DMS114 treated with DMSO at 0.1 percent for 48 hours (cell line): ENCODE measurements at regions not wholly inside any gene's neighbourhood (a gene's known extent, or its start where the extent isn't known, plus 50 kb on each side); places are given as distances from the start of the nearest gene placed in this dataset.
A peak's percentile ranks its signal among the peaks of the same experiment; 100 is the strongest.

Experiments
- DNase-seq: peaks from one replicate; lab custom pipeline; 2025; ENCODE audit not compliant: unreplicated experiment; lab: John Stamatoyannopoulos, UW

DNA sequence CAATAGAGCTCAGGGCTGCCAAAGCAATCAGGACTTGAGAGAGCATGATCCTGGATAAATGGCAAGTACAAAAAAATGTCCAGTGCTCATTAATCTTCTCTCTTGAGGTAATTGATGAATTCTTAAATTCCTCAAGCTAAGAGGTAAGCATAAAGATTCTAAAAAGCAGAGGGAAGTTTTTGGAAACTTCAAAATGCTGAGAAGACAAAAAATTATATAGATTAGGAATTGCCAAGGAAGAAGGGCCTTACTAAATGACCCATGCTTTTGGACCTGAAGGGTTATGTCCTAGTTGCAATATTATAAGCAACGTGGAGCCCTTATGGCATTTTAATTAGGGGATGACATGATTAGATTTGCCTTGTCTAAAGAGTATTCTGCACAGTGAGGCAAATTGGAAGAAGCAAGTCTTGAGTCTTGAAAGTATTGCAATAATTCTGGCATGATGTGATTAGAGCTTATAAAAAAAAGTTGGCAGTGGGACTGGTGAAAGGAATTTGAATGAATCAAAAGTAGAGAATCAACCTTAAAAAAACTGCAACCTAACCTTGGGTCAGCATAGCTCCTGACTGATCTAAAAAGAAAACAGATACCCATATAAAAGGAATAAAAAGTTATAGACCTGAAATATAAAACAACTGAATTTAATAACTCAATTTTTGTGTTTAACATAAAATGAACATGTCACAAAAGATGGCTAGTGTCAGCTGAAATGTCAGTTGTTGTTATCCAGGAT lies 323.8 kb upstream of the ARRDC3 start:
- DNase-seq: no peak

DNA sequence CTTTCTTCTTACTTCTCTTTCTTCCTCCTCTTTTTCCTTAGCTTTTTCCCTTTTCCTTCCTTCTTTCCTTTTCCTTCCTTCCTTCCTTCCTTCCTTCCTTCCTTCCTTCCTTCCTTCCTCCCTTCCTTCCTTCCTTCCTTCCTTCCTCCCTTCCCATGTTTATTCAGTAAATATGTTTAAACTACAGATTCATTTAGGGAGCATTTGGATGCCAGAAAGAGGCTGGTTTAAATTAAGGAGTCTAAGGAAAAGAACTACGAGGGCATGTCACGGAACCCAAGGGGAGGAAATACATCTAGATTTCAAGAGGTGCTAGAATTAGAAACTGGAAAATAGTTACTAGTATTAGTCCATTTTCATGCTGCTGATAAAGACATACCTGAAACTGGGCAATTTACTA lies 320.0 kb upstream of the ARRDC3 start:
- no peak for DNase-seq

DNA sequence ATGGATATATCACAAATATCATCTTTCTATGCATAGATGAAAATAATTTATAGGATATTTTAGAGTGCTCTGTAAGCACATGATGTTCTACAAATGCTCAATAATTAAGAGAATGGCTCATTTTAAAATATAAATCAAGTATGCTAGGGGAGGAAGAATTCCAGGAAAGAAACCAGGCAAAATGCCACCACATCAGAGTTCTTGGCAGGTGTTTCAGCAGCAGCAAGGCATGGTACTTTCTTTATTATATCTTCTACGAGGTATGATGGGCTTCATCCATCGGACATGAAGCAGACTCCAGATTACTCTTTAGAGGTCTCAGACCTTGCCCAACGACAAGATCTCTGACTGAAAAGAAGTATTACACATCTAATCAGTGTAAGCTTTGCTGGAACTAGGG lies 316.3 kb upstream of the ARRDC3 start:
- DNase-seq: no peak

DNA sequence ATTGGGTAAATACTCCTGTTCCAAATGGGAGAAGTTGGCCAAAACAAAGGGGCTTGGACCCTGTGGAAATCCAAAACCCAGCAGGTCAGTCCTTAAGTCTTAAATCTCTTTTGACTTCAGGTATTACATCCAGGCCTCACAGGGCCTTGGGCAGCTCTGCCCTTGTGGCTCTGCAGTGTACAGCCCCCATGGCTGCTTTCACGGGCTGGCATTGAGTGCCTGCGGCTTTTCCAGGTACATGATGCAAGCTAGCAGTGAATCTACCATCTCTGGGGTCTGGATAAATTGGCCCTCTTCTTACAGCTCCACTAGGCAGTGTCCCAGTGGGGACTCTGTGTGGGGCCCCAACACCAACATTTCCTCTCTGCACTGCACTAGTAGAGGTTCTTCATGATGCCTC lies 308.5 kb upstream of the ARRDC3 start:
- DNase-seq: no peak

DNA sequence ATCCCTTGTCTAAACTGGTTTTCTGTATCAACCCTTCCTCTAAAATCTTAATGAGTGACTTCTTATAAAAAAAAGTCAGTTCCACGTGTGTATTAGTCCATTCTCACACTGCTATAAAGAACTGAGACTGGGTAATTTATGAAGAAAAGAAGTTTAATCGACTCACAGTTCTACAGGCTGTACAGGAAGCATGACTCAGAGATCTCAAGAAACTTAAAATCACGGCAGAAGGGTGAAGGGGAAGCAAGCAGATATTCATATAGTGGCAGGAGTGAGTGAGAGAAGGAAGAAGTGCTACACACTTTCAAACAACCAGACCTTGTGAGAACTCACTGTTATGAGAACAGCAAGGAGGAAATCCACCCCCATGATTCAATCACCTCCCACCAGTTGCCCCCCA lies 307.8 kb upstream of the ARRDC3 start:
- no peak for DNase-seq

DNA sequence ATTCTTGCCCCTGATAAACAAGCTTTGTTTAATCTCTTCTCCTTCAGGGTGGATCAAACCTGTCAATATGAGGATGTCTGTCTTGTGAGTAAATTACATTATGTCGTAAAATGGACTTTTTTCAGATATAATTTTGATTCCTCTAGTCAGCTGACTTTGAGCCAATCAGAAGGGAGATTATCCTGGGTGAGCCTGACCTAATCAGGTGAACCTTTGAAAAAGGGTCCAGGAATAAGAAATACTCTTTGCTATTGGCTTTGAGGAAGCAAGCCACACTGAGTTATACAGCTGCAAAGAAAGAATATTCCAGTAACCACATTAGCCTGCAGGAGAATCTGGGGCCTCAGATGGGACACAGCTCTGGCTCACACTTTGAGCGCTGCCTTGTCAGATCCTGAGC lies 304.3 kb upstream of the ARRDC3 start:
- no peak for DNase-seq

DNA sequence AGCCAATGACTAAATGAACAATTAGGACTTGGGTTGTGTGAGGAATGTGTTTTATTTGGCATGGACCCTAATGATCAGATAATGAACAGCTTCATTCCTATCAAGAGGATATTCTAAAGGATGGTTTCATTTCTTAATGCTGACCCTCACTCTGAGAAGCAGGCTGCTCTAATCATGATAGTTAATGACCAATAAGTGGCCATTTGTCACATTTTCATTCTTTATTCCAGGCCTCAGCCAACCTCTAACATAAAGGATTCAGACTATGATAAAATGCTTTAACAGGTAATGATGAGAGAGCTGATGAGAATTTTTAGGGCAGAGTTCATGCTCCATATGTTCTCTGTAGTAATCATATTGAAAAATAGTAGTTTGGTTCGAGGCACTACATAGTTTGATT lies 301.5 kb upstream of the ARRDC3 start:
- no peak for DNase-seq

DNA sequence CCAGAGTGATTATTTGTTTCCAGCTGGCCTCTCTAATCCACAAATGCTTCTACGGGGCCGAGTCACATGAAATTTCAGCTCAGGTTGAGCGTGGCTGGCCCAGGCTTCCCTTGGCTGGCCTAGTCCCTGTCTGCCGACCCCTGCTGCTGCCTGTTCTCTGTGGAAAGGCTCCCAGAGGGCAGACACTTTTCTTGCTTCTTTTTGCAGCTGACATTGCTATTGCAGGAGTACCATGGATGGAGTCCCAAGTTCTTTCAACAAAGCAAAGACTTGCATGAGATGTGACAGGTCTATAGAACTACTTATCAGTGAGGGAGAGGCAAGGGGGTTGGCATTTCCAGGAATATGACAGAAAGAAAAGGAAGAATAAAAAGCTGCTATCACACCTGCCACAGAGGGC lies 287.4 kb upstream of the ARRDC3 start:
- no peak for DNase-seq

DNA sequence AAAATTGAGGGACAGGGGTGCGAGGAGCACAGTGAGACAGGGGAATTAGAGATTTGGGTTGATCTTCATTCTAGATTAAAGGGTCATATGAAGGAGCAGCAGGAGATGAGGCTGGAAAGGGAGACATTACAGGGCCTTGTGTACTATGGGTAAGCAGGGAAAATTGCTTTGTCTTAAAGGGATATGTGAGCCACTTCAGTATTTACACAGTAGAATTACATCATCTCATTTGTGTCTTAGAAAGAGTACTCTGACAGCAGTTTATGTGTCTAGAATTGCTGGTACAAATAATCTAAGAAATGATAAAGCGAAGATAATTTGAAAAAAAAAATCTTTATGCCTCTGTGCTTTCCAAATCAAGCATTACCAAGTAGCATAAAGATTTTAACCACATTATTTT lies 287.0 kb upstream of the ARRDC3 start:
- DNase-seq: no peak

DNA sequence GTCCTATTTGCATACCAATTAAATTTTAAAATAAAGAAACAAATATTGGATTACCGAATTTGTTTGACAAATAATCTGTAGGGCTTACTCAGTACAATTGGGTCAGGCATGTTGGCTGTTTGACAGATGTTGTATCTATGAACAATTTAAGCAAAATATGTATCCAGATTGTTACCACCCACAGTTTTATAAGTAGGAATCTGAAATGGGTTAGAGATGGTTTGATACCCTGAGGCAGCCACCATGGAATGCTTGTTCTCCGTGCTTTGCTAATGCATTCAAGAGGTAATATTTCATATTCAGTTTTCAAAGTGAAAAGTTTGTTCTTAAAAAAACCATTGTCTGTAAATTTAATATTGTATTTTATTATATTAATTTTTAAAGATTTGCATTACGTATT lies 285.1 kb upstream of the ARRDC3 start:
- no peak for DNase-seq

DNA sequence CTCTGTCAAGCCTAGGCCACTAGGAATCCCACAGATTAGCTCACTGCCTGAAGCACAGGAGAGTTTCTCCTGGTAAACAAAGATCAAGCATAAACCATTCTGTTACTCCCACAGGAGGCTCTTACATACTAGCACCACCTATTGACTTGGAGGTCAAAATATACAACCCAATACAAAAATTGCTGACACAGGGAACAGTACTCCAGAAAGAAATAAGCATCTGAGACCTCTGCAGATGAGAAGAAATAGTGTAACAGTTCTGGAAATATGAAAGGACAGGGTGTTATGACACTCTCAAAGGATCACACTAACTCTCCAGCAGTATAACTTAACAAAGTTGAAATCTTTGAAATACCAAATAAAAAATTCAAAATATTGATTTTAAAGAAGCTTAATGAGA lies 269.6 kb upstream of the ARRDC3 start:
- DNase-seq: no peak

DNA sequence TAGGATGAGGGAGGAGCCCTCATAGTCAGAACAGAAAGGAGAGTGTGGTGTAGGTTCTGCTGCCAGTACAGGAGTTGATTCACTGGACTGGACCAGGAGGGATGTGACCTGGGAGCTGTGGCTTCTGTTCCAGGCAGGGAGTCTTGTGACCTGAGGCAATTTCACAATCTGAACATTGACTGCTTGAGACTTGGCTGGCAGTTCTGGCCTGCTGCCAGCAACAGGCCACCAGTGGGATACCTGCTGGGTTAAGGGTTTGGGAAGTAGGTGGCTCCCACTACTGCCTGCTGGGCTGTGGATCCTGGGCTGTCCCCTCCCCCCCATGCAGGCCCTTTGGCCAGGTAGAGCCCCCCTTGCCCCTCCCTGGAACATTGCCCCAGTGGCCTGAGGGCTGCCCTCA lies 268.6 kb upstream of the ARRDC3 start:
- no peak for DNase-seq

DNA sequence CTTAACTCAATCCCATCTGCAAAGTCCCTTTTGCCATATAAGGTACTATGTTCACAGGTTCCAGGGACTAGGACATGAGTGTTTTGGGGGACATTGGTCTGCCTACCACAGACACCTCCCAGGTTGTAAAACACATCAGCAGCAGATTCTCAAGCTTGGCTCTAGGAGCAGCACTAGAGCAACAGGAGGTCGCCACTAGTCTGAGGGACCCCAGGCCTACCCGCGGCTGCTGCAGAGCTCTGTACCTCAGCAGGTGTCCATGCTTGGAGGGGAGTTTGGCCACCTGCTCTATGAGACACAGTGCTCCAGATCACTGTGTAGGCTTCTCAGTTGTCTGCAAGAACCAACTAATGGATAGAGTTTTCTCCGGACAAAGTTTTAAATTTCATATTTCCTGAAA lies 262.2 kb upstream of the ARRDC3 start:
- DNase-seq: no peak

DNA sequence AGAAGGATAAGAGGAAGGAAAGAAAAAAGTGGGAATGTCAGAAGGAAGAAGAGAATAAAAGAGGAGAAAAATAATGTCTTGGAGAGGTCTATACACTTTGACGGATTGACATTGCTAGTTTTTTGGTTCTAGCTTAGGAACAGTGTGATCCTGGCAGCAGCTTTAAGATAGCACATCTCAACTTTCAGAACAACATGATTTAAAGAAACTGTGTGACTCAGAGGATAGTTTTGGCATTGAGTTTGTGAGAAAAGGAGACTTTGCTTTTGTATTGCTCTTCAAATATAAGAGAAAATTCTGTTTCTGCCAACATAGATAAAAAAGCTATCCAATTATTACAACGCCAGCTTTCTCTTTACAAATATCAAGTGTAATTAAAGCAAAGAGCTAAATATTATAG lies 260.7 kb upstream of the ARRDC3 start:
- no peak for DNase-seq

DNA sequence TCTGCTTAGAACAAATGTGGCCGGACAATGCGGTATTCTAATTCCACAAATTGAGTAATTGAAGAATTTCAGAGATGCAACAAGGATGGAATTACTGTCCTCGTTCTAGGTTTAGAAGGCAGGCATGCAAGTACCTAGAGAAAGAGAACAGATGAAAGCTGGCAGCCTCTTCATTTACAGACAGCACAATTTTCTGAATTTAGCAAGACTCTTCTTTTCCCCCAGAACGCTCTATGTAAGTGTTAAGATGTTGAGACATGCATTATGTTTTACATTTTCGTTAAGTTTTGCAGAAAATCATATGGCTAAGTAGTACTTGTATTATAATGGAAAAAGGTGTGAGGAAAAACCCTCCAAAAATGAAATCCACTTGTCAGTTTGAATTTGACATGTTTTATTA lies 259.5 kb upstream of the ARRDC3 start:
- DNase-seq: no peak

DNA sequence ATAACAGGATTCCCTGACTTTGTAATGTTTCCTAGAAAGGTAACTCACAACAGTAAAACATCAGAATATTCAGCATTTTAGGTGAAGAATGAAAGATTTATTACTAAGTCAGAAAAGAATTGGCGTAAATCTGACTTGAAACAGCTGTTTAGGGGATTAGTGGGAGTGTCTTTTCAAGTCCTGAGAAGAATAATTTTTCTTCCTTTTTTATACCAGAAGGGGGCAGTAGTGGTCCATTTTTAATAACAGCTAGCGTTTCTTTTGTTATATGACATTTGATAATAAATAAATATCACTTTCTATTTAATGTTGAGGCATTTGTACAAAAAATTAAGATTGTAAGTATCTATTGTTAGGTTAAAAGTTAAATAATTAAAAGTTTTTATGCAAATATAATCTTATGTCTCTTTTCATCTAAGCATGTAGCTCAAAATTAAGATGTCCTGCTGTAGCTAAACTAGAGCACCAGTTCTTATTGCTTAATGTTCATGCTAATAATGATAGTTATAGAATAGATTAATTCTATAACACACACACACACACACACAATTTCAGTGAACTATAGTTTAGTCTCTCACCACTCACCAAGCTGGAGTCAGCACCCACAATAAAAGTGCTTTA lies 258.7 kb upstream of the ARRDC3 start:
- DNase-seq: peak; percentile 69

DNA sequence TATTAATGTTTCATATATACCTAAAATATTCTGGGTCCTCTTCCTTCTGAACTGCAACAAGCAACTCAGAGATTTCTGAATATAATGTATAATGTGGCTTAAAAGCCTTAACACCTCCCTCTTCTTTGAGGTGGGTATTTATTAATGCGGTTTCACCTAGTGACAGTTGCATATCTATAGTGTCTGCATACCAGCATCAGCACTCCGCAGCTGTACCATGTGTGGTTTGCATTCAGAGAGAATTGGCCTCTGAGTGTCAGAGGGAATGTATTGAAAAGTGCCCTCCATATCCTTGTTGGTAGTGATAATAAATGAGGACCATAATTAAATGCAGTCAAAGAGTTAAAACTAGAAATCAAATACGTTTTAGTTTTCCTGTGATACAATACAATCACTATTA lies 256.6 kb upstream of the ARRDC3 start:
- no peak for DNase-seq

DNA sequence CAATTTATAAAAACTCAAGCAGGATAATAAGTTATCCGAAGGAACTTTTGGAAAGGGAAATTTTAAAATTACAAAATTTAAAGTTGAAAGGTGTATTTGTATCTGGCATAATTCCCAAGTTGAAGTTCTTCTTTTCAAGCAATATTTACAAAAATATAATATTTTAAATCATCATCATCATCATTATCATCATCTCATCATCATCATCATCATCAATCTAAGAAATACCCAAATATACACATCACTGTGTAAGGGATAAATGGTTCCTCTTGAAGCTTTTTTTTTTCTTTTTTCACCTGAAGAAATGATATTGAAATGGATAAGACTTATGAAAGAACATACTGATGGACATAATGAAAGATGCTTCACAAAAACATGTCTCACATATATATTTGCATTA lies 254.9 kb upstream of the ARRDC3 start:
- no peak for DNase-seq

DNA sequence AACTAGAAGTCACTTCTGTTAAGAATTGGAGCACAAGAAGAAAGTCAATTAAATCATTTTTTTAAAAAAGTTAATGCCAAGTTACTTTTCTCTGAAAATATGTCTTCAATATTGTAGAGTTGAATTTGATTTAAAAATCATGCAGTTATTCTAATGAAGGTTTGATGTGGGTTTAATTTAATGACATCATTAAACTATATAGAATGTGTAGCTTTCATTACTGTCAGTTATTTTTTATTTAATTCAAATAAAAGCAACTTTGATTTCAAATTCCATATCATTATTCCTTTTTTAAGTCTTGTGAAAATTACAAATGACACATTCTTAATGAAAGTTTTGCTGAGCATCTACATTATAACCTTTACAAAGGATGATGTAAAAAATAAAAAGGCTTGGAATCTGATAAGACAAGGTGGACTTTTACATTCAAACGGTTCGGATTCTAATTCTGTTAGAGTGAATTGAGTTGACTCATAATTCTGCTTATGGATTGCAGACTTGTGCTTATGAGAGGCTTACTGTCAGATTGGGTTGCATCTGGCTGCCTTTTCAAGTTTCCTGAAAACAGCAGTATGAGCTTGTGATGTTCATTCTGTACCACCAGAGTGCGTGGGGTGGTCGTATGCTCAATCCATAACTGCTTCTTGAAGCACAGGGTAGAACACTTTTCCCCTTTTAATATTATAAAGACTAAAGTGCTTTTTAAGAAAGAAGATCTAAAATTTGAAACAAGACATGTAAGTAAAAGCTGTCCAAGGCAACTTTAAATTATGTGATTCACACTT lies 253.0 kb upstream of the ARRDC3 start:
- peak; percentile 9 for DNase-seq

DNA sequence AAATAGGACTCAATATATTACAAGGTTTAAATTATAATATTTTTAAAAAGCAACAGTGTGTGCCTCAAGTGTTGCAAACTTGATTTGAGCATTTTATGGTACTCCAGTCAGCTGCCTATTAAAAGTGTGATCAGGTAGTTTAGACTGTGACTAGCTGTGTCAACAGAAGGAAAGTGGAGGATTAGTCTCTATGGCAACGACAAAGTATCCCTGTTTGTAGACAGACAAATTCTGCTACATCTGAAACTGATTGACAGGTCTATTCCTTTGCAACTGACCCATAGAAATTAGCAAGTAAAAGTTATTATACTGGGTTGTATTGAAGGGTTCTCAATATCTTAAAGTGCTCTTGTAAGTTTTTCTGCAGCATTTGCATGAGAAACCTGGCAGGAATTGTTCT lies 249.8 kb upstream of the ARRDC3 start:
- DNase-seq: no peak

DNA sequence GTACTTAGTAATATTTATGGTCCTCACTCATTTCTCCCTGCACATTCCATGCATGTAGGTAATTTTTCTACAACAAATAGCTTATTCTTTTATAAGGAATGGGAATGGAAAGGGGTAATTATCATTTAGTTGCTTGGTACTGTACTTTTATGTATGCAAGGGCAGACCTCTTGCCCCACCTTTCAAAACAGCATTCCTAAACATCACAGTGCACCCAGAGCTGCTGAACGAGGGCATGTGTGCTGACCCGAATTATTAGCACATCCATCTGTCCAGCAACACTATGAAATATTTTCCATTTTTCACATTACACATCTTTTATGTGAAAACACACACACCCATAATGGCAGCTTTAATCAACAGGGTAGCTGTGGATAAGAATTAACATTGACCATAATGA lies 228.6 kb upstream of the ARRDC3 start:
- no peak for DNase-seq

DNA sequence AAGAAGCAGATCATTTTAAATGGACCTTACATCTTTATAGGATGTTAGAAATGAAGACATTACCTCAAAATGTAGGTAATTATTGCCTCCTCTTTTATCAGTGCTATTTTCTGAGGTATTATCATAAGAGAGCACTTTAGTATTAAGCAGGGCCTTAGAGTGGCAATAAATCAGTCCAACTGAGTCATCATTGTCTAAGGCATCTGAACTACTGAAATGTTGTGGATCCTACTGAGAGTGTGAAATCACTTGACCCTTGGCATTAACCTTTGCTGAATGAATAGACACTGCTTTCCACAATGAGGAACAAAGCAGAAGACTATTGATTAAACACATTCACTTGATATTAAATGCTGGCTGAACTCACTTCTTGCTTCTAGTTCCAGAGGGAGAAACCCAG lies 224.6 kb upstream of the ARRDC3 start:
- DNase-seq: no peak
